ENCODE measurements at regions not wholly inside any gene's neighbourhood (a gene's known extent, or its start where the extent isn't known, plus 50 kb on each side); places are given as distances from the start of the nearest gene placed in this dataset.

- H4K8ac ChIP-seq (replicated peaks; ENCODE audit: insufficient read length, low read depth, low read length): no peak overlapping the region
- no peak overlapping the region for H2BK15ac ChIP-seq (ENCODE audit: low read depth, low read length)
- TF ChIP-seq CTCF (conservative IDR thresholded peaks at IDR 0.05): no peak
- H3K27ac ChIP-seq (ENCODE audit: insufficient read length, low read depth, low read length): no peak overlapping the region
- no peaks in the 10 kb centered on the region for H3K79me2 ChIP-seq (ENCODE audit: insufficient read depth, low read length)
- Mint-ChIP-seq H3K4me1 (no peaks in the 10 kb centered on the region), H3K27me3 (ENCODE audit: low read depth) (peaks cover 12% of the 10 kb centered on the region), H3K4me3 (no peak overlapping the region), H3K9me3 (no peaks in the 10 kb centered on the region), H3K36me3 (ENCODE audit: insufficient read depth in 1 of 3, low read depth in 3 of 3) (no peaks in the 10 kb centered on the region), H3K27ac (no peak overlapping the region)
- no peak overlapping the region for H2BK120ac ChIP-seq (ENCODE audit: low read depth, low read length, poor library complexity, severe bottlenecking)
- no peak overlapping the region for H3T11ph ChIP-seq (ENCODE audit: low read length)
- H3K56ac ChIP-seq (ENCODE audit: insufficient read length, low read depth, low read length): no peak overlapping the region
- H3K4me1 ChIP-seq (ENCODE audit: insufficient read depth, low read length): no peaks in the 10 kb centered on the region
- WGBS (ENCODE audit: extremely low coverage, insufficient read length, low lambda C conversion rate): no CpG with 5 or more reads among the region's 4 CpGs
- no peaks in the 10 kb centered on the region for H4K20me1 ChIP-seq (ENCODE audit: control insufficient read depth, insufficient read depth, insufficient read length)
- H4K5ac ChIP-seq (ENCODE audit: insufficient read length, low read depth, low read length): no peak overlapping the region
- no peak for DNase-seq
- no peak overlapping the region for H3K4me2 ChIP-seq (ENCODE audit: insufficient read depth, insufficient read length, low read length)
- no peaks in the 10 kb centered on the region for H3K27me3 ChIP-seq (ENCODE audit: insufficient read depth, low read length)
- H3K18ac ChIP-seq (ENCODE audit: insufficient read length, low read depth, low read length): no peak overlapping the region
- H2BK20ac ChIP-seq (ENCODE audit: low read depth, low read length, poor library complexity, severe bottlenecking): no peak overlapping the region
- no peak overlapping the region for H3K9ac ChIP-seq (ENCODE audit: extremely low read depth, insufficient read length, low read length)
- no peaks in the 10 kb centered on the region for H3K23me2 ChIP-seq (ENCODE audit: insufficient read length, low read depth, low read length, poor library complexity, severe bottlenecking)
- H2AFZ ChIP-seq (ENCODE audit: low read length): no peak overlapping the region
- H3K23ac ChIP-seq (ENCODE audit: insufficient read length, low read depth, low read length): no peak overlapping the region
- H4K91ac ChIP-seq (ENCODE audit: insufficient read length, low read depth, low read length): no peak overlapping the region
- no peaks in the 10 kb centered on the region for H3K9me3 ChIP-seq (ENCODE audit: control insufficient read depth, low read depth, low read length)
- H3K4ac ChIP-seq (ENCODE audit: low read depth, low read length): no peak overlapping the region
- no peak overlapping the region for H2BK12ac ChIP-seq (ENCODE audit: insufficient read length, low read depth, low read length)
- no peaks in the 10 kb centered on the region for H3K79me1 ChIP-seq (ENCODE audit: insufficient read depth, low read depth, low read length, poor library complexity, severe bottlenecking)
- no peak overlapping the region for H2AK5ac ChIP-seq (ENCODE audit: insufficient read length, low read length)
- H3K14ac ChIP-seq (ENCODE audit: insufficient read depth, low read length): no peak overlapping the region
- no peak overlapping the region for H2BK5ac ChIP-seq (ENCODE audit: insufficient read length, low read length)
Measured at GRCh38 chr4:18524667-18525066, 503.1 kb upstream of the LCORL start.
